ENCODE measurements at regions not wholly inside any gene's neighbourhood (a gene's known extent, or its start where the extent isn't known, plus 50 kb on each side); places are given as distances from the start of the nearest gene placed in this dataset.

DNA sequence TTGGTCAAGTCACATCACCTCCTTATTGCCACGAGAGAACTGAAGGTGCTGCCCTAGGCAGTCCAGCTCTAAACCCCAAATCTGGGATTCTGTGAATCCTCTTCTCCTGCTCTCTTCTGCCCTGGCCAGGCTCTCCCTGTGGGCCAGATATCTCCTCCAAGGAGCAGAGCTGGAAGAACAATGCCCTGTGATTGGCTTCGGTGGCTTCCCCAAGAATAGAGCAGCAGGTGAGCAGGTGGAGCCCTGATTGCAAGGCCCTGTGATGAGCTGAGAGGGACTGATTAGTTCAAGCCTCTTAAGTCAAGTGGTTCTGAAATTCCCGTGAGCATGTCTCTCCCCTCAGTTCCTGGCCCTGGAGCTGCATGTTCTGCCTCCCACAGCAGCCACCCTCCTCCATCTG is 175.3 kb upstream of the BRINP1 start:
- TF ChIP-seq, protein P1, sequence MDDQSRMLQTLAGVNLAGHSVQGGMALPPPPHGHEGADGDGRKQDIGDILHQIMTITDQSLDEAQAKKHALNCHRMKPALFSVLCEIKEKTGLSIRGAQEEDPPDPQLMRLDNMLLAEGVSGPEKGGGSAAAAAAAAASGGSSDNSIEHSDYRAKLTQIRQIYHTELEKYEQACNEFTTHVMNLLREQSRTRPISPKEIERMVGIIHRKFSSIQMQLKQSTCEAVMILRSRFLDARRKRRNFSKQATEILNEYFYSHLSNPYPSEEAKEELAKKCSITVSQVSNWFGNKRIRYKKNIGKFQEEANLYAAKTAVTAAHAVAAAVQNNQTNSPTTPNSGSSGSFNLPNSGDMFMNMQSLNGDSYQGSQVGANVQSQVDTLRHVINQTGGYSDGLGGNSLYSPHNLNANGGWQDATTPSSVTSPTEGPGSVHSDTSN (IDR thresholded peaks at IDR 0.05) = no peak
- TF ChIP-seq HDAC2 (IDR thresholded peaks at IDR 0.05) = no peak
- TF ChIP-seq, protein P2, sequence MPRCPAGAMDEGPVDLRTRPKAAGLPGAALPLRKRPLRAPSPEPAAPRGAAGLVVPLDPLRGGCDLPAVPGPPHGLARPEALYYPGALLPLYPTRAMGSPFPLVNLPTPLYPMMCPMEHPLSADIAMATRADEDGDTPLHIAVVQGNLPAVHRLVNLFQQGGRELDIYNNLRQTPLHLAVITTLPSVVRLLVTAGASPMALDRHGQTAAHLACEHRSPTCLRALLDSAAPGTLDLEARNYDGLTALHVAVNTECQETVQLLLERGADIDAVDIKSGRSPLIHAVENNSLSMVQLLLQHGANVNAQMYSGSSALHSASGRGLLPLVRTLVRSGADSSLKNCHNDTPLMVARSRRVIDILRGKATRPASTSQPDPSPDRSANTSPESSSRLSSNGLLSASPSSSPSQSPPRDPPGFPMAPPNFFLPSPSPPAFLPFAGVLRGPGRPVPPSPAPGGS (IDR thresholded peaks at IDR 0.05) = no peak
- TF ChIP-seq, protein P3, sequence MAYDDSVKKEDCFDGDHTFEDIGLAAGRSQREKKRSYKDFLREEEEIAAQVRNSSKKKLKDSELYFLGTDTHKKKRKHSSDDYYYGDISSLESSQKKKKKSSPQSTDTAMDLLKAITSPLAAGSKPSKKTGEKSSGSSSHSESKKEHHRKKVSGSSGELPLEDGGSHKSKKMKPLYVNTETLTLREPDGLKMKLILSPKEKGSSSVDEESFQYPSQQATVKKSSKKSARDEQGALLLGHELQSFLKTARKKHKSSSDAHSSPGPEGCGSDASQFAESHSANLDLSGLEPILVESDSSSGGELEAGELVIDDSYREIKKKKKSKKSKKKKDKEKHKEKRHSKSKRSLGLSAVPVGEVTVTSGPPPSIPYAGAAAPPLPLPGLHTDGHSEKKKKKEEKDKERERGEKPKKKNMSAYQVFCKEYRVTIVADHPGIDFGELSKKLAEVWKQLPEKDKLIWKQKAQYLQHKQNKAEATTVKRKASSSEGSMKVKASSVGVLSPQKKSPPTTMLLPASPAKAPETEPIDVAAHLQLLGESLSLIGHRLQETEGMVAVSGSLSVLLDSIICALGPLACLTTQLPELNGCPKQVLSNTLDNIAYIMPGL (CRISPR knock-in tag; IDR thresholded peaks at IDR 0.05; ENCODE audit: borderline replicate concordance) = no peak
- TF ChIP-seq ZFP36 (IDR thresholded peaks at IDR 0.05; ENCODE audit: borderline replicate concordance, partially characterized antibody) = no peak
- TF ChIP-seq, protein P4, sequence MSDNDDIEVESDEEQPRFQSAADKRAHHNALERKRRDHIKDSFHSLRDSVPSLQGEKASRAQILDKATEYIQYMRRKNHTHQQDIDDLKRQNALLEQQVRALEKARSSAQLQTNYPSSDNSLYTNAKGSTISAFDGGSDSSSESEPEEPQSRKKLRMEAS (IDR thresholded peaks at IDR 0.05) = no peak
- no peak for TF ChIP-seq CHD2 (IDR thresholded peaks at IDR 0.05; ENCODE audit: low read length, partially characterized antibody)
- no peak for TF ChIP-seq FOXS1 (CRISPR knock-in tag; IDR thresholded peaks at IDR 0.05)
- TF ChIP-seq EP300 (IDR thresholded peaks at IDR 0.05) = no peak
- TF ChIP-seq BHLHE40 (IDR thresholded peaks at IDR 0.05; ENCODE audit: low read depth, low read length) = no peak
- TF ChIP-seq, protein P5, sequence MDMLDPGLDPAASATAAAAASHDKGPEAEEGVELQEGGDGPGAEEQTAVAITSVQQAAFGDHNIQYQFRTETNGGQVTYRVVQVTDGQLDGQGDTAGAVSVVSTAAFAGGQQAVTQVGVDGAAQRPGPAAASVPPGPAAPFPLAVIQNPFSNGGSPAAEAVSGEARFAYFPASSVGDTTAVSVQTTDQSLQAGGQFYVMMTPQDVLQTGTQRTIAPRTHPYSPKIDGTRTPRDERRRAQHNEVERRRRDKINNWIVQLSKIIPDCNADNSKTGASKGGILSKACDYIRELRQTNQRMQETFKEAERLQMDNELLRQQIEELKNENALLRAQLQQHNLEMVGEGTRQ (IDR thresholded peaks at IDR 0.05) = no peak
- TF ChIP-seq NR3C1 (IDR thresholded peaks at IDR 0.05) = no peak
- no peak for TF ChIP-seq FOSB (CRISPR knock-in tag; IDR thresholded peaks at IDR 0.05)
- no peak for TF ChIP-seq MAFK (IDR thresholded peaks at IDR 0.05; ENCODE audit: partially characterized antibody)

DNA sequence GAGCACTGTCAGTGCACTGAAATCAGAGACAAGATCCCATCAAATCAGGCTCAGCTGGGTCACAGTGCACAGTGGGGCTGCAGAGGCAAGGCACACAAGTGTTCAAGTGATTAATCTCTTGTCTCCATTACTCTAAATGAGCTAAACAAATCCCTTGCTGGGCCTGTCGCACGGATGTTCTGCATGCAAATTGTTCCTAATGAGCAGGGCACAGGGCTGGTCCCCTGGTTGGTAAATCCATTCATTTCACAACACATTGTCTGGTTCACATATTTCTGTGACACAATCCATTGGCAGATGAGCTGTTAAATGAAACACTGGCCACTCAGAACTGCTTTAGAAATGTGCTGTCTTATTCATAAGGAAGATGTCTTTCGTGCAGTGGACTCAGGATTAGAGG is 167.9 kb upstream of the BRINP1 start:
- WGBS (ENCODE audit: missing lambda C conversion rate) = 6% methylated on average over 3 of the region's 3 CpGs
- ChIA-PET CTCF (interaction anchor here (1.1 kb wide), 1 partner anchor 9 kb away, joined by 3 read pairs; no protein-coding TSS in a partner anchor), POLR2A (interaction anchor here (0.8 kb wide), 1 partner anchor 478 kb away, joined by 3 read pairs; no protein-coding TSS in a partner anchor)
- H3K9me3 ChIP-seq = no peaks in the 10 kb centered on the region
- DNase-seq (ENCODE audit: low read depth in 1 of 2, low spot score in 1 of 2) = no peak
- no peak for FAIRE-seq
- no peak overlapping the region for H3K4me3 ChIP-seq
- ATAC-seq = no peak
- H3K27ac ChIP-seq = no peak overlapping the region
- H3K4me2 ChIP-seq = no peak overlapping the region
- H3K4me1 ChIP-seq = no peaks in the 10 kb centered on the region
- TF ChIP-seq SREBF2 (IDR thresholded peaks at IDR 0.05) (no peak), FOSB (CRISPR knock-in tag; IDR thresholded peaks at IDR 0.05) (no peak), GATA3 (IDR thresholded peaks at IDR 0.05; ENCODE audit: borderline replicate concordance) (no peak), RFX5 (IDR thresholded peaks at IDR 0.05) (no peak), KDM1A (IDR thresholded peaks at IDR 0.05; ENCODE audit: low read depth) (no peak), CBX2 (IDR thresholded peaks at IDR 0.05; ENCODE audit: borderline replicate concordance, low read depth) (no peak)

More for the DNA sequence above, 175.3 kb upstream of the BRINP1 start:
- DNase-seq (ENCODE audit: low read depth in 1 of 2, low spot score in 1 of 2) = no peak
- no peak overlapping the region for H3K4me2 ChIP-seq
- H3K4me3 ChIP-seq = no peak overlapping the region
- ChIA-PET CTCF (interaction anchor here (2.1 kb wide), 1 partner anchor 12 kb away, joined by 8 read pairs; no protein-coding TSS in a partner anchor), POLR2A (no interaction called here)
- no peaks in the 10 kb centered on the region for H3K9me3 ChIP-seq
- 2% methylated on average over 3 of the region's 3 CpGs for WGBS (ENCODE audit: missing lambda C conversion rate)
- no peak for ATAC-seq
- no peak overlapping the region for H3K27ac ChIP-seq
- H3K4me1 ChIP-seq = no peaks in the 10 kb centered on the region
- no peak for FAIRE-seq

DNA sequence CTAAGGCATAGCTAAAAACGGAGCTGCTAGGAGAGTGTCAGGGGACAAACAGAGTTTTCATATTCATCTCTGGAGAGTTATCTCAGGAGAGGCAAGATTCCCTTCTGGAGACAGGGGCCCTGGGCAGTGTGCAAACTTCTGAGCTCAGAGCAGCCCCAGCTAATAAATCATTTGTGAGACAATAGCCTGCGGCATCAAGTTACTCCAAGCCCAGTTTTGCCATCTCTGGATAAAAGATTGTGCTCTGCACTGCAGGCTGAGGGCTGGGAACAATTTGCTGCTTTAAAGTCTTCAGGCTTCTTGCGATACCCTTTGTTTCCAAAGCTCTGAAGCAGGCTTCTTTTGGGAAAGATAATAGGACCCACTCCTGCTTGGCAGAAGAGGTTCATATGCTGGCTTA is 164.3 kb upstream of the BRINP1 start:
- DNase-seq (ENCODE audit: low read depth in 1 of 2, low spot score in 1 of 2) (no peak), ATAC-seq (no peak), FAIRE-seq (no peak)
- WGBS (ENCODE audit: missing lambda C conversion rate) = 3% methylated on average over 3 of the region's 3 CpGs
- ChIA-PET CTCF (interaction anchor here (1.0 kb wide), 1 partner anchor 17 kb away, joined by 3 read pairs; no protein-coding TSS in a partner anchor), POLR2A (no interaction called here)
- H3K9me3 ChIP-seq = no peaks in the 10 kb centered on the region
- H3K27ac ChIP-seq = no peak overlapping the region
- TF ChIP-seq KDM5A (IDR thresholded peaks at IDR 0.05) (no peak), CBX2 (IDR thresholded peaks at IDR 0.05; ENCODE audit: borderline replicate concordance, low read depth) (no peak), EHMT2 (IDR thresholded peaks at IDR 0.05; ENCODE audit: low read depth) (no peak), CHD4 (IDR thresholded peaks at IDR 0.05; ENCODE audit: borderline replicate concordance) (no peak), EHF (CRISPR knock-in tag; IDR thresholded peaks at IDR 0.05) (no peak), ESRRA (IDR thresholded peaks at IDR 0.05; ENCODE audit: borderline replicate concordance, low read length) (no peak), FOSB (CRISPR knock-in tag; IDR thresholded peaks at IDR 0.05) (no peak), BHLHE40 (IDR thresholded peaks at IDR 0.05; ENCODE audit: low read depth, low read length) (no peak), RARB (CRISPR knock-in tag; IDR thresholded peaks at IDR 0.05) (no peak), TFCP2L1 (CRISPR knock-in tag; IDR thresholded peaks at IDR 0.05) (no peak), CBX8 (IDR thresholded peaks at IDR 0.05) (no peak)
- TF ChIP-seq, protein P2 (IDR thresholded peaks at IDR 0.05) = no peak
- TF ChIP-seq, protein P4 (IDR thresholded peaks at IDR 0.05) = no peak
- no peak overlapping the region for H3K4me3 ChIP-seq
- no peak overlapping the region for H3K4me2 ChIP-seq
- H3K4me1 ChIP-seq = no peaks in the 10 kb centered on the region

All from A549 (cell line).